Neural cell (in vitro differentiated cells): ENCODE measurements at regions not wholly inside any gene's neighbourhood (a gene's known extent, or its start where the extent isn't known, plus 50 kb on each side); places are given as distances from the start of the nearest gene placed in this dataset.

ENCODE experiments used
- H2AFZ ChIP-seq: fragments of 200-600, 300-800 bp; sonication (generic), shearing (Covaris generic); 2 replicates; pipeline ENCODE4 v1.6.0; 2014; ENCODE audit warnings: low read depth, mild to moderate bottlenecking, antibody characterized with exemption, low read length, moderate library complexity
- H3F3A ChIP-seq: fragments of 200-600 bp; shearing (Covaris generic); 2 replicates; pipeline ENCODE4 v1.6.1; 2016; ENCODE audit warnings: mild to moderate bottlenecking, moderate library complexity, mixed read lengths, antibody characterized with exemption, low read length; ENCODE audit not compliant: insufficient read depth, poor library complexity, severe bottlenecking
- H3K27ac ChIP-seq: fragments of 200-600, 300-800 bp; sonication (generic), shearing (Covaris generic); 2 replicates; pipeline ENCODE4 v1.5.1; 2014; ENCODE audit warnings: mild to moderate bottlenecking, low read length, moderate library complexity
- H3K27me3 ChIP-seq: fragments of 300-800, 200-600 bp; sonication (generic), shearing (Covaris generic); 2 replicates; pipeline ENCODE4 v1.6.0; 2014; ENCODE audit warnings: mild to moderate bottlenecking, low read depth, low read length, moderate library complexity; ENCODE audit not compliant: insufficient read depth
- H3K36me3 ChIP-seq: fragments of 300-800, 200-600 bp; sonication (generic), shearing (Covaris generic); 2 replicates; pipeline ENCODE4 v1.5.1; 2014; ENCODE audit warnings: mild to moderate bottlenecking, antibody characterized with exemption, low read length, moderate library complexity; ENCODE audit not compliant: insufficient read depth
- H3K4me2 ChIP-seq: fragments of 300-800, 200-600 bp; sonication (generic), shearing (Covaris generic); 2 replicates; pipeline ENCODE4 v1.6.0; 2014; ENCODE audit warnings: mild to moderate bottlenecking, low read length
- H3K4me3 ChIP-seq: fragments of 300-800, 200-600 bp; sonication (generic), shearing (Covaris generic); 2 replicates; pipeline ENCODE4 v1.5.1; 2014; ENCODE audit warnings: mild to moderate bottlenecking, low read length, moderate library complexity
- H3K79me2 ChIP-seq: fragments of 200-600 bp; shearing (Covaris generic); replicated peaks from 2 replicates; pipeline ENCODE4 v1.6.0; 2014; ENCODE audit warnings: mild to moderate bottlenecking, low read length, moderate library complexity; ENCODE audit not compliant: insufficient read depth
- H3K9ac ChIP-seq: fragments of 300-800, 200-600 bp; sonication (generic), shearing (Covaris generic); 2 replicates; pipeline ENCODE4 v1.6.1; 2016; ENCODE audit warnings: mild to moderate bottlenecking, low read length, mixed read lengths
- H3K9me2 ChIP-seq: fragments of 200-600 bp; shearing (Covaris generic); 2 replicates; pipeline ENCODE4 v1.6.1; 2016; ENCODE audit warnings: mild to moderate bottlenecking, low read length, mixed read lengths; ENCODE audit not compliant: insufficient read depth
- H3K9me3 ChIP-seq: fragments of 200-600, 300-800 bp; sonication (generic), shearing (Covaris generic); 2 replicates; pipeline ENCODE4 v1.6.1; 2016; ENCODE audit warnings: mild to moderate bottlenecking, mixed run types, low read length, moderate library complexity, mixed read lengths
- H4K20me1 ChIP-seq: fragments of 200-600 bp; shearing (Covaris generic); 2 replicates; pipeline ENCODE4 v1.6.1; 2016; ENCODE audit warnings: mild to moderate bottlenecking, mixed run types; ENCODE audit not compliant: insufficient read depth
- EP300 ChIP-seq: fragments of 450-650 bp; conservative IDR thresholded peaks from 2 replicates; pipeline ENCODE4 v1.6.1; 2014; ENCODE audit warnings: antibody characterized with exemption, mild to moderate bottlenecking, moderate library complexity; ENCODE audit not compliant: poor library complexity, severe bottlenecking
- EZH2 ChIP-seq: fragments of 200-600, 300-800 bp; shearing (Covaris generic), sonication (generic); IDR thresholded peaks from 2 replicates; pipeline ENCODE4 v1.6.1; 2014; ENCODE audit warnings: antibody characterized with exemption, low read length, borderline replicate concordance, mild to moderate bottlenecking; ENCODE audit not compliant: insufficient read depth, poor library complexity, severe bottlenecking
- MXI1 ChIP-seq: fragments of 450-650 bp; conservative IDR thresholded peaks from 2 replicates; pipeline ENCODE4 v1.6.1; 2014; ENCODE audit warnings: antibody characterized with exemption, mild to moderate bottlenecking; ENCODE audit not compliant: poor library complexity, severe bottlenecking
- POLR2AphosphoS5 ChIP-seq: IDR thresholded peaks from 2 replicates; pipeline ENCODE4 v1.6.1; 2012
- RAD21 ChIP-seq: fragments of 450-650 bp; conservative IDR thresholded peaks from 2 replicates; pipeline ENCODE4 v1.6.1; 2014; ENCODE audit warnings: antibody characterized with exemption, mild to moderate bottlenecking, moderate library complexity
- SMC3 ChIP-seq: fragments of 450-650 bp; conservative IDR thresholded peaks from 2 replicates; pipeline ENCODE4 v1.6.1; 2014; ENCODE audit warnings: antibody characterized with exemption, mild to moderate bottlenecking, moderate library complexity; ENCODE audit not compliant: poor library complexity
- TAF1 ChIP-seq: IDR thresholded peaks from 2 replicates; pipeline ENCODE4 v1.6.1; 2012; ENCODE audit warnings: low read depth
- TF ChIP-seq, protein P1 (sequence below): IDR thresholded peaks from 2 replicates; pipeline ENCODE4 v1.6.1; 2012; ENCODE audit warnings: borderline replicate concordance
- TF ChIP-seq, protein P2 (sequence below): fragments of 450-650 bp; IDR thresholded peaks from 2 replicates; pipeline ENCODE4 v1.5.1; 2014; ENCODE audit warnings: antibody characterized with exemption, mild to moderate bottlenecking, moderate library complexity; ENCODE audit not compliant: poor library complexity, severe bottlenecking

DNA sequence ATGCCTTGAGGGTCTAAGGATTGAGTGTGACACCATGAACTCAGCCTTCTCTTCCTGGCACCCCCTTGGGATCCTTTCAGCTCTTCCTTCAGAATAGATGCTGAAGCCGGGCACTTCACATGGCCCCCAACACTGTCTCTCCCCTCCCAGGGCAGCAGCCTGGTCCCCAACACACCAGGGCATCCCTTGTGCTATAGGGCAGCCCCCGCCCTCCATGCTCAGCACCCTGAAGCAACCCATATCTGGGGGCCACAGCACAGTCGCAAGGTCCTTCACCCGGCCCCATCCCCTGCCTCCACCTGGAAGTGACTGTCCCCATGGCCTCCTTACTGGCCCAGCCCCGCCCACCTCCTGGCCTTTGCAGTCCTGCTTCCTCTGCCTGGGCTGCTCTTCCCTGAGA is 143.1 kb downstream of the C16orf95 start:
- H2AFZ ChIP-seq, result no peak overlapping the region
- H3K9me3 ChIP-seq, result no peaks in the 10 kb centered on the region
- H3K9ac ChIP-seq, result no peak overlapping the region
- no peak overlapping the region for H3K4me3 ChIP-seq
- H3K9me2 ChIP-seq, result no peaks in the 10 kb centered on the region
- H4K20me1 ChIP-seq, result no peaks in the 10 kb centered on the region
- H3K4me2 ChIP-seq, result no peak overlapping the region
- H3K27me3 ChIP-seq, result no peaks in the 10 kb centered on the region
- no peak for TF ChIP-seq EP300
- TF ChIP-seq, protein P1, sequence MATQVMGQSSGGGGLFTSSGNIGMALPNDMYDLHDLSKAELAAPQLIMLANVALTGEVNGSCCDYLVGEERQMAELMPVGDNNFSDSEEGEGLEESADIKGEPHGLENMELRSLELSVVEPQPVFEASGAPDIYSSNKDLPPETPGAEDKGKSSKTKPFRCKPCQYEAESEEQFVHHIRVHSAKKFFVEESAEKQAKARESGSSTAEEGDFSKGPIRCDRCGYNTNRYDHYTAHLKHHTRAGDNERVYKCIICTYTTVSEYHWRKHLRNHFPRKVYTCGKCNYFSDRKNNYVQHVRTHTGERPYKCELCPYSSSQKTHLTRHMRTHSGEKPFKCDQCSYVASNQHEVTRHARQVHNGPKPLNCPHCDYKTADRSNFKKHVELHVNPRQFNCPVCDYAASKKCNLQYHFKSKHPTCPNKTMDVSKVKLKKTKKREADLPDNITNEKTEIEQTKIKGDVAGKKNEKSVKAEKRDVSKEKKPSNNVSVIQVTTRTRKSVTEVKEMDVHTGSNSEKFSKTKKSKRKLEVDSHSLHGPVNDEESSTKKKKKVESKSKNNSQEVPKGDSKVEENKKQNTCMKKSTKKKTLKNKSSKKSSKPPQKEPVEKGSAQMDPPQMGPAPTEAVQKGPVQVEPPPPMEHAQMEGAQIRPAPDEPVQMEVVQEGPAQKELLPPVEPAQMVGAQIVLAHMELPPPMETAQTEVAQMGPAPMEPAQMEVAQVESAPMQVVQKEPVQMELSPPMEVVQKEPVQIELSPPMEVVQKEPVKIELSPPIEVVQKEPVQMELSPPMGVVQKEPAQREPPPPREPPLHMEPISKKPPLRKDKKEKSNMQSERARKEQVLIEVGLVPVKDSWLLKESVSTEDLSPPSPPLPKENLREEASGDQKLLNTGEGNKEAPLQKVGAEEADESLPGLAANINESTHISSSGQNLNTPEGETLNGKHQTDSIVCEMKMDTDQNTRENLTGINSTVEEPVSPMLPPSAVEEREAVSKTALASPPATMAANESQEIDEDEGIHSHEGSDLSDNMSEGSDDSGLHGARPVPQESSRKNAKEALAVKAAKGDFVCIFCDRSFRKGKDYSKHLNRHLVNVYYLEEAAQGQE, result no peak
- TF ChIP-seq, protein P2, sequence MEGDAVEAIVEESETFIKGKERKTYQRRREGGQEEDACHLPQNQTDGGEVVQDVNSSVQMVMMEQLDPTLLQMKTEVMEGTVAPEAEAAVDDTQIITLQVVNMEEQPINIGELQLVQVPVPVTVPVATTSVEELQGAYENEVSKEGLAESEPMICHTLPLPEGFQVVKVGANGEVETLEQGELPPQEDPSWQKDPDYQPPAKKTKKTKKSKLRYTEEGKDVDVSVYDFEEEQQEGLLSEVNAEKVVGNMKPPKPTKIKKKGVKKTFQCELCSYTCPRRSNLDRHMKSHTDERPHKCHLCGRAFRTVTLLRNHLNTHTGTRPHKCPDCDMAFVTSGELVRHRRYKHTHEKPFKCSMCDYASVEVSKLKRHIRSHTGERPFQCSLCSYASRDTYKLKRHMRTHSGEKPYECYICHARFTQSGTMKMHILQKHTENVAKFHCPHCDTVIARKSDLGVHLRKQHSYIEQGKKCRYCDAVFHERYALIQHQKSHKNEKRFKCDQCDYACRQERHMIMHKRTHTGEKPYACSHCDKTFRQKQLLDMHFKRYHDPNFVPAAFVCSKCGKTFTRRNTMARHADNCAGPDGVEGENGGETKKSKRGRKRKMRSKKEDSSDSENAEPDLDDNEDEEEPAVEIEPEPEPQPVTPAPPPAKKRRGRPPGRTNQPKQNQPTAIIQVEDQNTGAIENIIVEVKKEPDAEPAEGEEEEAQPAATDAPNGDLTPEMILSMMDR, result no peak
- TF ChIP-seq SMC3, result no peak
- no peak for TF ChIP-seq TAF1
- no peak for TF ChIP-seq EZH2
- no peak for TF ChIP-seq POLR2AphosphoS5
- no peak for TF ChIP-seq RAD21
- no peak for TF ChIP-seq MXI1
- no peaks in the 10 kb centered on the region for H3K36me3 ChIP-seq
- H3K79me2 ChIP-seq, result no peaks in the 10 kb centered on the region
- no peaks in the 10 kb centered on the region for H3F3A ChIP-seq
- H3K27ac ChIP-seq, result no peak overlapping the region

DNA sequence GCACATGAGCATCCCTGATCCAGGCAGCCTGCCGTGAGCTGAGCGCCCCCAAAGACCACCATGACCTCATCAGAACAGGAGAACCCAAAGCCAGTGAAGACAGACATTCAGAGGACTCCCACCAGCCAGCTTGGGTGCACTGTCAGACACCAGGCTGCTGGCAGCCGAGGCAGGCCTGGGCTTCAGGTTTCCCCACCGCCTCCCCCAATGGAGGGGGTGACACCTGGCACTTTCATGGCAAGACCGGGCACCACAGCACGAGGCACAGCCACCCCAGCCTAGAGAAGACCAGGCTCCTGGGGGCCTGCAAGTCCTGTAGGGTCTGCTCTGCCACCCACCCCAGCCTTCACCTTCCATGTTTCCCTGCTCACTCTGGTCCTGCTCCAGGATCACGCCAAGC is 140.5 kb downstream of the C16orf95 start:
- no peaks in the 10 kb centered on the region for H3K27me3 ChIP-seq
- no peak overlapping the region for H3K27ac ChIP-seq
- no peaks in the 10 kb centered on the region for H3K36me3 ChIP-seq
- H3K4me3 ChIP-seq, result no peak overlapping the region
- H3K79me2 ChIP-seq, result no peaks in the 10 kb centered on the region
- no peaks in the 10 kb centered on the region for H4K20me1 ChIP-seq
- no peak overlapping the region for H2AFZ ChIP-seq
- no peaks in the 10 kb centered on the region for H3K9me2 ChIP-seq
- TF ChIP-seq SMC3 (no peak), POLR2AphosphoS5 (no peak), TAF1 (no peak), EP300 (no peak), MXI1 (no peak), RAD21 (no peak), EZH2 (no peak)
- TF ChIP-seq, protein P2, result no peak
- TF ChIP-seq, protein P1, result no peak
- H3K4me2 ChIP-seq, result no peak overlapping the region
- H3K9me3 ChIP-seq, result no peaks in the 10 kb centered on the region
- H3K9ac ChIP-seq, result no peak overlapping the region
- H3F3A ChIP-seq, result no peaks in the 10 kb centered on the region
